ENCODE measurements at regions not wholly inside any gene's neighbourhood (a gene's known extent, or its start where the extent isn't known, plus 50 kb on each side); places are given as distances from the start of the nearest gene placed in this dataset.

- no peak overlapping the region for H3K4me3 ChIP-seq (ENCODE audit: low read depth, low read length)
- peak; percentile 33 for DNase-seq (ENCODE audit: low read depth)
- TF ChIP-seq CTCF (IDR thresholded peaks at IDR 0.05; ENCODE audit: control insufficient read depth, extremely low read depth, insufficient read depth): peak; percentile 42
Observed at GRCh38 chr10:83373671-83374070, 765.6 kb upstream of the GHITM start.

GRCh38 chr10:83374741-83375140 lies 764.6 kb upstream of the GHITM start:
- no peak for TF ChIP-seq CTCF (IDR thresholded peaks at IDR 0.05; ENCODE audit: control insufficient read depth, extremely low read depth, insufficient read depth)
- peak; percentile 94 for DNase-seq (ENCODE audit: low read depth)
- no peak overlapping the region for H3K4me3 ChIP-seq (ENCODE audit: low read depth, low read length)

DNA sequence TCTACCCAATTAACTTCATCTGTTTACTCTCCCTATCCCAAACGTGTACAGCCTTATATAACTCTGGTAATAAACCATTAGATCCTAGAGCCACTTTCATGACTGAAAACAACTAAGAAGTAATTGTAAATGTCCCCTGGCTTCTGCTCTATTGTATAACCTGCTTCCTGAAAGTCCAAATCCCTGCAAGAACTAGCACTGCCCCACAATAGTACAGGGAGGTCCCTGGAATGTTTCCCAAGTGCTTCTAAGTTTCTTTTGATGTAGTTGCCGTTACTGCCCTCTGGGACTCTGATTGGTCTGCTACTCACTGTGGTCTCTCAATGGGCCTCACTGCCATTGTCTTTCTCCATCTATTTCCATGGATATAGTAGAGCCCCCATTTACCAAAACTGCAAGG lies 764.0 kb upstream of the GHITM start:
- DNase-seq (ENCODE audit: low read depth): no peak
- TF ChIP-seq CTCF (IDR thresholded peaks at IDR 0.05; ENCODE audit: control insufficient read depth, extremely low read depth, insufficient read depth): no peak
- no peak overlapping the region for H3K4me3 ChIP-seq (ENCODE audit: low read depth, low read length)

DNA sequence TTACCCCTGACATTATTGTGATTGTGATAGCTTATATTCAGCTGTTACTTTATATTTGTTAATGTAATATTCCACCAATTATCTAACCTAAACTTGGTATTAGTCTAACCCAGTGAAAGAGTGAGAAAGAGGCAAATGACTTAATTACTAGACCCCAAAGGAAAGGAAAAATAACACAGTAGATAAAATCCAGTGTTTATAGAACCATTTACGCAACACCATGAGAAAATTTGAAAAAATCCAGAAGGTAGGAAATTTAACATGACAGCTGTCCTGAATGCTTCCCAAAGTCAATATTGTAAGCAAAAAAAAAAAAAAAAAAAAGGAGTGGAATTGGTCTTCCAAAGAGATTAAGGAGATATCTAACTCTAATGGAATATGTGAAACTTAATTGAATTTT lies 741.5 kb upstream of the GHITM start:
- no peak for TF ChIP-seq CTCF (IDR thresholded peaks at IDR 0.05; ENCODE audit: control insufficient read depth, extremely low read depth, insufficient read depth)
- H3K4me3 ChIP-seq (ENCODE audit: low read depth, low read length): no peak overlapping the region
- DNase-seq (ENCODE audit: low read depth): no peak

DNA sequence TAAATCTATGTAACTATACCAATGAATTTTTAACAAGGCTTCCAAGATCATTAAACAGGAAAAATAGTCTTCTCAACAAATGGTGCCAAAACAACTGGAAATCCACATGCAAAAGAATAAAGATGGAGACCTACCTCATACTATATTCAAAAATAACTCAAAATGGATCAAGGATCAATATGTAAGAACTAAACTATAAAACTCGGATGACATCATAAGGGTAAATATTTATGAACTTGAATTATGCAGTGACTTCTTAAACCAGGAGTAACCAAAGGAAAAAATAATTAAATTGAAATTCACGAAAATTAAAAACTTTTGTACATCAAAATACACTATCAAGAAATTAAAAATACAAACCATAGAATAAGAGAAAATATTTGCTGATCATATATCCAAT lies 728.7 kb upstream of the GHITM start:
- TF ChIP-seq CTCF (IDR thresholded peaks at IDR 0.05; ENCODE audit: control insufficient read depth, extremely low read depth, insufficient read depth): no peak
- H3K4me3 ChIP-seq (ENCODE audit: low read depth, low read length): no peak overlapping the region
- no peak for DNase-seq (ENCODE audit: low read depth)

DNA sequence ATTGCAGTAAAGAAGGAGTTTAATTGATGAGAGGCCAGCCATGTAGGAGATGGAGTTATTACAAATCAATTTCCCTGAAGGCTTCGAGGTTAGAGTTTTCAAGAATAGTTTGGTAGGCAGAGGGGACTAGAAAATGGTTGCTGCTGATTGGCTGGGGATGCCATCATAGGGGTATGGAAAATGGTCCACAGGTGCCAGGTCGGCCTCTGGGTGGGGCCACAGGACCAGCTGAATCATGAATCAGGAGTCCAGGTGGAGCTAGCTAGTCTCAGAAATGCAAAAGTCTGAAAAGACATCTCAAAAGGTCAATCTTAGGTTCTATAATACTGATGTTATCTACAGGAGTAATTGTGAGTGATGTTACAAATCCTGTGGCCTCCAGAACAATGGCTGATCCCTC lies 714.0 kb upstream of the GHITM start:
- H3K4me3 ChIP-seq (ENCODE audit: low read depth, low read length): no peak overlapping the region
- no peak for DNase-seq (ENCODE audit: low read depth)
- TF ChIP-seq CTCF (IDR thresholded peaks at IDR 0.05; ENCODE audit: control insufficient read depth, extremely low read depth, insufficient read depth): no peak

DNA sequence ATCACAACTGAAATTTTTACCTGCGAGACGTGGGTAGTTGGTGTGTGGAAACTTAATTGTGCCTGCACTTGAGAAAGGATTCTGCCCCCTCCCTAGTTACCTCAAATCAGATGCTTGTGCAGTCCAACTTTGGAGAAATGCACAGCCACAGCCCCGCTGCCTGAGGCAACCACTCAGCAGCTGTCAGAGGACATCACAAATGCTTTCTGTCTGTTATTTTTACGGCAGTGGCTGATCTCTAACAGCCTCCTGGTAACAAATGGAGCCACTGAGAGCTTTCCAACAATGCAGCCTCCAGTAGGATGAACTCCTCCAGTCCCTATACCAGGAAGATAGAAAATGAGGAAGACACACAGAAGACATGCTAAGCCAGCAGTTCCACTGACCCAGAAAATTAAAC lies 712.2 kb upstream of the GHITM start:
- no peak overlapping the region for H3K4me3 ChIP-seq (ENCODE audit: low read depth, low read length)
- no peak for DNase-seq (ENCODE audit: low read depth)
- TF ChIP-seq CTCF (IDR thresholded peaks at IDR 0.05; ENCODE audit: control insufficient read depth, extremely low read depth, insufficient read depth): no peak
